HG03571 (cell line): ENCODE measurements at regions not wholly inside any gene's neighbourhood (a gene's known extent, or its start where the extent isn't known, plus 50 kb on each side); places are given as distances from the start of the nearest gene placed in this dataset.
A peak's percentile ranks its signal among the peaks of the same experiment; 100 is the strongest.
"Not testable (repeated sequence)": the region's sequence is repeated elsewhere in the genome, so short reads cannot be mapped to it uniquely, and the experiment has no call there.

ENCODE experiments used
- ATAC-seq: cut with Tn5 transposase; IDR thresholded peaks from one replicate; pipeline ENCODE4 v1.9.1; 2021; ENCODE audit not compliant: unreplicated experiment

- no peak for ATAC-seq
These were observed 488.7 kb upstream of the COX7C start for GRCh38 chr5:86129009-86129408.

GRCh38 chr5:86137297-86137696 is 480.4 kb upstream of the COX7C start:
- no peak for ATAC-seq

- ATAC-seq = no peak
These were observed 473.9 kb upstream of the COX7C start for GRCh38 chr5:86143837-86144236.

GRCh38 chr5:86152988-86153560 is 464.7 kb upstream of the COX7C start:
- no peak for ATAC-seq

- no peak for ATAC-seq
These were observed 461.9 kb upstream of the COX7C start for GRCh38 chr5:86155796-86156195.

- ATAC-seq = no peak
These were observed 447.5 kb upstream of the COX7C start for GRCh38 chr5:86170194-86170593.

GRCh38 chr5:86175224-86175623 is 442.5 kb upstream of the COX7C start:
- peak; percentile 76 for ATAC-seq

GRCh38 chr5:86199287-86199686 is 418.5 kb upstream of the COX7C start:
- ATAC-seq = no peak

GRCh38 chr5:86228147-86228546 is 389.6 kb upstream of the COX7C start:
- no peak for ATAC-seq

GRCh38 chr5:86232246-86232645 is 385.5 kb upstream of the COX7C start:
- ATAC-seq = no peak

GRCh38 chr5:86244153-86244552 is 373.6 kb upstream of the COX7C start:
- no peak for ATAC-seq

- ATAC-seq = no peak
These were observed 359.9 kb upstream of the COX7C start for GRCh38 chr5:86257871-86258270.

GRCh38 chr5:86284400-86285190 is 333.1 kb upstream of the COX7C start:
- not testable (repeated sequence) for ATAC-seq

- not testable (repeated sequence) for ATAC-seq
These were observed 330.3 kb upstream of the COX7C start for GRCh38 chr5:86287437-86287836.

- not testable (repeated sequence) for ATAC-seq
These were observed 328.0 kb upstream of the COX7C start for GRCh38 chr5:86289786-86290185.

GRCh38 chr5:86292811-86293210 is 324.9 kb upstream of the COX7C start:
- not testable (repeated sequence) for ATAC-seq

GRCh38 chr5:86302643-86303042 is 315.1 kb upstream of the COX7C start:
- ATAC-seq = not testable (repeated sequence)

- ATAC-seq = peak; percentile 62
These were observed 312.7 kb upstream of the COX7C start for GRCh38 chr5:86305050-86305449.

GRCh38 chr5:86314951-86315350 is 302.8 kb upstream of the COX7C start:
- ATAC-seq = no peak

- ATAC-seq = no peak
These were observed 297.5 kb upstream of the COX7C start for GRCh38 chr5:86320266-86320665.

GRCh38 chr5:86329318-86329717 is 288.4 kb upstream of the COX7C start:
- no peak for ATAC-seq

GRCh38 chr5:86330736-86331135 is 287.0 kb upstream of the COX7C start:
- ATAC-seq = no peak

- ATAC-seq = no peak
These were observed 284.9 kb upstream of the COX7C start for GRCh38 chr5:86332851-86333250.
